Activated CD4-positive, alpha-beta T cell treated with anti-CD3 and anti-CD28 coated beads, Interleukin-2, Interleukin-4, amounts not matched to agents 100 ng/mL and 50 ng/mL, durations not matched to agents 16 hours and 8 hours (primary cell): ENCODE measurements at regions not wholly inside any gene's neighbourhood (a gene's known extent, or its start where the extent isn't known, plus 50 kb on each side); places are given as distances from the start of the nearest gene placed in this dataset.

Experiments
- DNase-seq: peaks from one replicate; pipeline ENCODE4 v3.0.0-alpha.2; 2020; ENCODE audit warnings: low spot score

DNA sequence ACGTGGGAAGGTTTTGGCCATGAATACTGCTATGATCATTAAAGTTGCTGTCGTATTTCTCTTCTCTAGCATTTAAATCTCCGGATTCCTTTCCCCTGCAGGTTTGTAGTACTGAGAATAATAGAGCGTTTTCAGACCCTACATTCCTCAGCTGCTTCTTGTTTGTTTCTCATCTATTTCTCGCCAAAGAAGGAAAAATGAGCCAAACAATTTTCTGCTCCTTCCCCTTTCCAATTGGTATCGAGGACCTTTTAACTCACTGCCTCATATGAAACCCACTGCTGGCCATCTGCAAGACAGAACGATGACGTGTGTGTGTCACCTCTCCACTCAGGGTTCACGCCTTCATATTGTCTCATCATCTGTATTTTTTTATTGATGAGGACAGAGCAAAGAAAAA, 689.4 kb upstream of the WWC1 start:
- DNase-seq, result no peak

- DNase-seq, result no peak
These were observed 688.3 kb upstream of the WWC1 start for GRCh38 chr5:167603135-167603534.

DNA sequence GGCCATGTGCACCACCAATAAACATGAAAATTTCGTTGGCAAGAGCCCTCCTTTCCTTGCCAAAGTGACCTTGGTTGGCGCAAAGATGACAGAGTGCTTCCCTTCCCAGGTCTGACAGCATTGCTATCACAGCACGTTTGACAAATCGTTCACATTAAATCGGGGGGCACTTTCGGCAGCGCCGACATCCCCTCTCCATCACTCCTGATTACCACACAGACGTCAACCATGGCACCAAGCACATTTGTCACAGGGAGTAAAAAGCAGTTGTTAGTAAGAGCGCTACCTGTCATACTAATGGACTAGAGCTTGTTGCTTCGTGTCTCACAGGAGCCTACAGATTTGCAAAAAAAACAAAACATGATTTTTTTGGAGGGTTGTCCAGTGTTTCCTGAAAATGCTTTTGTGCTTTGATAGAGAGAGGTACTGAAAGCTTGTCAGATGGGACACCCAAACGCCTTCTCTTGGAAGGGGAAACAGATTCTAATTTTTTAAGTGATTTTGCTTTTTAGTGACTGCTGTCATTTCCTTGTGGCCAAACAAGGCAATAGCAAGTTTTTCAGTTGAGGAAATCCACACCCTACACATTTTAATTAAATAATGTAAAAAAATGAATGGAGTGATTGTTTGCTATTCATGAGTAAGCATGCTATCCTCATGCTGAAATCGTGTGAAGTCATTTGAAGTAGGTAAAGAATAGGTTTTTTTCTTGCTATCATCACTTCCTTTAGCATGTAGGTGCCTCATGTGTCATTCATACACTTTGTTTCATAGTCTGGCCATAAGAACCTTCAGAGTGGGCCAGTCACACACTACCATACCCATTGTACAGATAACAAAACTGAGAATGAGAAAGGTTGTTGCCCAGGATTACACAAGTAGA, 682.8 kb upstream of the WWC1 start:
- no peak for DNase-seq

- no peak for DNase-seq
These were observed 677.0 kb upstream of the WWC1 start for GRCh38 chr5:167614294-167615021.

- no peak for DNase-seq
These were observed 675.2 kb upstream of the WWC1 start for GRCh38 chr5:167616043-167616890.

- no peak for DNase-seq
These were observed 668.1 kb upstream of the WWC1 start for GRCh38 chr5:167623354-167623753.

DNA sequence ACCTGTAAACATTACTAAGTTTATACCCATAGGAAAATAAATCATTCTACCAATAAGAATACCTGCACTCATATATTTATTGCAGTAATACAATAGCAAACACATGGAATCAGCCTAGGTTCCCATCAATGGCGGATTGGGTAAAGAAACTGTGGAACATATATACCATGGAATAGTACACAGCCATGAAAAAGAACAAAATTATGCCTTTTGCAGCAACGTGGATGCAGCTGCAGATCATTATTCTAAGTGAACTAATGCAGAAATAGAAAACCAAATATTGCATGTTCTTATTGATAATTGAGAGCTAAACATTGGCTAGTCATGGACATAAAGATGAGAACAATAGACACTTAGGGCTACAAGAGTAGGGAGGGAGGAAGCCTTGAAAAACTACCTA, 667.4 kb upstream of the WWC1 start:
- no peak for DNase-seq

GRCh38 chr5:167626341-167627123, 664.9 kb upstream of the WWC1 start:
- DNase-seq, result no peak

- no peak for DNase-seq
These were observed 661.8 kb upstream of the WWC1 start for GRCh38 chr5:167629634-167630033.

- DNase-seq, result no peak
These were observed 660.3 kb upstream of the WWC1 start for GRCh38 chr5:167631191-167631590.

DNA sequence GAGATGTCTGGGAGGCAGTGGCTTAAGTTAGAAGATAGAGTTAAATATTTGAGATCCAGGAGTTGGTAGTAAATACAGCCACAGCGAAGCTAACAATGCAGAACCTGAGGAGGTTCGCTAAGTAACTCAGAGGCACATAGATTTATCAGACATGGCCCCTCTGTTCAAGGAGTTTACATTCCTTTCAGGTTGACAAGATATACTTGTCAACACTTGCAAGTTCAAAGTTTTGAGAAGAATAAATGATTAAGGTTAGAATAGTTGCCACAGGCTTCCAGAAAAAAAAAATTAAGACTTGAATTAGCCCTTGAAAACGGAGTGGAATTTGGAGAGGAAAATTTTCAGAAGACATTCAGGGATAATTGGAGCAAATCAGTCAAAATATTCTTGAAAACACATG, 658.3 kb upstream of the WWC1 start:
- DNase-seq, result no peak

DNA sequence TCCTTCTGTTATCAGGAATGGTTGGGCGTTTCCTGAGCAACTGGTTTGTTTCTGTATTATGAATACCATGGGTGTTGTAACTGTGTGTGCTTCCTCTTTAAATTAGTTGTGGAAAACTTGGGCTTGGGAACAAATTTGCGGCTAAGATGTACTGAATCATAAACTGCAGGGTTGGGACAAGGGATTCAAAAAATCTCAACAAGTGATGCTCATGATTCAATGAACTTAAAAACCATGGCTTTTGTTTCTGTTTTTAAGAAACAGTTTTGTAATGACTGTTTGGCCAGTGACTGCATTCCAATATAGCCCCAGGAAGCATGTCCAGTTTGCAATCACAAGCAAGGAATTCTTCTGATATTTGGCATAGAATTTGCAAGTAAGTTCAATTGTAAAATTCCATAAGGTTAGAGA, 657.5 kb upstream of the WWC1 start:
- DNase-seq, result no peak

DNA sequence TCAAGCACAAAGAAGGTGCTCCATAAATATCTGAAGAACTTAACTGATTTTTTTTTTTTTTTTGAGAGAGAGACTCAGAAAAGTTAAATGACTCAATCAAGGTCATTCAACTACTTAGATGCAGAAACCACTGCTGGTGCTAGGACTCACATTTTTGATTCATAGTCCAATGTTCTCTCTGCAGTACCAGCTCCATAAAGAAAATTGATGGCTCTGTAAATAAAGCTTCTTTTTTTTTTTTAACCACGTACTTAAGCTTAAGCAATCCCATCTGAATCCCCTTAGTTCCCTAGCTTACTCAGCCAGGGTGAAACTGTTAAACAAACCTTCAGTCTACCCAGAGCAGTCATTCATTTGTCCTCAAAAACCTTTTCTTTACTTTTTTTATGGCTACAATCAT, 657.0 kb upstream of the WWC1 start:
- DNase-seq, result no peak

- DNase-seq, result no peak
These were observed 652.6 kb upstream of the WWC1 start for GRCh38 chr5:167638816-167639215.

- DNase-seq, result no peak
These were observed 652.2 kb upstream of the WWC1 start for GRCh38 chr5:167639273-167639672.

- no peak for DNase-seq
These were observed 651.7 kb upstream of the WWC1 start for GRCh38 chr5:167639766-167640165.

GRCh38 chr5:167642181-167642580, 649.3 kb upstream of the WWC1 start:
- no peak for DNase-seq

GRCh38 chr5:167642779-167643517, 648.5 kb upstream of the WWC1 start:
- DNase-seq, result no peak

GRCh38 chr5:167643631-167644280, 647.7 kb upstream of the WWC1 start:
- no peak for DNase-seq

DNA sequence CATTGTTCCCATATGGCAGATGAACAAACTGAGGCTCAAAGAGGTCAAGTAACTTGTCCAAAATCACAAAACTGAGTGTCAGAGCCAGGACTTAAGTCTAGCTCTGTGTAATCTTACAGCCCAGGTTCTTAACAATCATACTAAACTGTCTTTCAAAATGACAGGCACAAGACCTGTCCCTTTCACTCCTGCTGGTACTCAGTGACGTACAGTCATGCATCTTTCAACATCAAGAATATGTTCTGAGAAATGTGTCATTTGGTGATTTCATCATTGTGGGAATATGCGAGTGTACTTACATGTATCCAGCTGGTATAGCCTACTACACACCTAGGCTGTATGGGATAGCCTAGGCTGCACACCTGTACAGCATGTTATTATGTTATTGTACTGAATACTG, 646.8 kb upstream of the WWC1 start:
- no peak for DNase-seq
